ENCODE measurements at regions not wholly inside any gene's neighbourhood (a gene's known extent, or its start where the extent isn't known, plus 50 kb on each side); places are given as distances from the start of the nearest gene placed in this dataset.

DNA sequence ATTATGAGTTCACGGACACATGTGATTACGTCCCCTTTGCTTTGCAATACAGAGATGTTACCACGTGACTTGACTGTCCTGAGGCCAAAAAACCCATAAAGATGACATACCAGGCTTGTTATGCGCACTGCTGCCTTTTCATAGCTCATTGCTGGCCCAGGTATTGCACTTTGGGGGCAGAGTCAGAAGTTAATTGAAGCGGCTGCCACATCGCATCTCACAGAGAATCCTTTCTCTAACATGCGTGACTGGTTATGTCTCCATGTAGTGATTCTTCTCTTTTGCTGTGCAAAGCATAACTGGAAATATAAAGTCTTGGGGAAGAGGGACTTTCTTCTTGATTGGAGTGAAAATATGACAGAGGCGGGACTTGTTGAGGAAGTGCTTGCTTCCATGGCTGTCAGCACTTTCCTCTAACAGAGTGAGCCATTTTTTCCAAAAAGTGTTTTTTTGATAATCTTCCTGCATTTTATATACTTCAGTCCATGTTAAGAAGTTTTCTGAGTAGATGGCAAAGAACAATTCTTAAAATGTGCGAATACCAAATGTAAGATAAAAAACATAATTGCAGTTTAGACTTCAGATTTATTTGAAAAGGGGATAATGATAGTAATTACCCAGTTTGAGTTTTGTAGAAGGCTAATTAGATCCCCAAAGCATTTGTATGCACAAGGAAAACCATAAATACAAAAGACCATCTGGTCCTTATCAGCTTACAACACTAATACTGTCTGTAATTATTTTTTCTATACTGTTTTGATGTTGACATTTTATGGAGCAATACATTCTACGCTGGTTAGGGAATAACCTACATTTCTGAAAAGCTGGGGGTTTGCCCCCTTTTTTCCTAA, 324.6 kb upstream of the MTNR1B start:
- TF ChIP-seq CTBP1 (IDR thresholded peaks at IDR 0.05; ENCODE audit: borderline replicate concordance) = no peak
- no peak for TF ChIP-seq BHLHE40 (IDR thresholded peaks at IDR 0.05; ENCODE audit: borderline replicate concordance)
- TF ChIP-seq ZNF384 (IDR thresholded peaks at IDR 0.05) = no peak
- TF ChIP-seq ARNT (IDR thresholded peaks at IDR 0.05) = no peak
- no peak for TF ChIP-seq LEF1 (IDR thresholded peaks at IDR 0.05; ENCODE audit: borderline replicate concordance)
- TF ChIP-seq TARDBP (IDR thresholded peaks at IDR 0.05) = no peak
- no peak for TF ChIP-seq FOXM1 (IDR thresholded peaks at IDR 0.05; ENCODE audit: borderline replicate concordance)
- no peak for TF ChIP-seq SP1 (IDR thresholded peaks at IDR 0.05)
- TF ChIP-seq SUZ12 (IDR thresholded peaks at IDR 0.05) = no peak

Data from HEK293T (cell line).